ENCODE measurements at regions not wholly inside any gene's neighbourhood (a gene's known extent, or its start where the extent isn't known, plus 50 kb on each side); places are given as distances from the start of the nearest gene placed in this dataset.

DNA sequence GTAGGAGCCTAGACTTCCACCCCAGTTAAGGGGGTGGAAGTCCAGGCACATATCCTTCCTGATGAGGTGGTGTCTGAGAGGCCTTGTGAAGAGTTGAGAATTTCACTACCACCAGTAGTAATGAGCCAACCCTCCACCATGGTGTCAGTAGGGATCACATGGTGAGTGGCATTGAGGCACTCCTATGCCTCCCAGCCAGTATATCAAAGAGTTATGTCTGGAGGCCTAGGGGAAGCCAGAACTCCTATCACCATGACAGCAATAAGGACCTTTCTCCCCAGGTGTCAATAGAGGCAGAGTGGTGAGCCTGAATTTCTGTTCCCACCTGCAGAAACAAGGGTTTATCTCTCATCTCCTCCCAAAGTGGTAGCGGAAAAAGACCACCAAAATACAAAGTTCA is 106.6 kb upstream of the ADTRP start:
- TF ChIP-seq, protein P1, sequence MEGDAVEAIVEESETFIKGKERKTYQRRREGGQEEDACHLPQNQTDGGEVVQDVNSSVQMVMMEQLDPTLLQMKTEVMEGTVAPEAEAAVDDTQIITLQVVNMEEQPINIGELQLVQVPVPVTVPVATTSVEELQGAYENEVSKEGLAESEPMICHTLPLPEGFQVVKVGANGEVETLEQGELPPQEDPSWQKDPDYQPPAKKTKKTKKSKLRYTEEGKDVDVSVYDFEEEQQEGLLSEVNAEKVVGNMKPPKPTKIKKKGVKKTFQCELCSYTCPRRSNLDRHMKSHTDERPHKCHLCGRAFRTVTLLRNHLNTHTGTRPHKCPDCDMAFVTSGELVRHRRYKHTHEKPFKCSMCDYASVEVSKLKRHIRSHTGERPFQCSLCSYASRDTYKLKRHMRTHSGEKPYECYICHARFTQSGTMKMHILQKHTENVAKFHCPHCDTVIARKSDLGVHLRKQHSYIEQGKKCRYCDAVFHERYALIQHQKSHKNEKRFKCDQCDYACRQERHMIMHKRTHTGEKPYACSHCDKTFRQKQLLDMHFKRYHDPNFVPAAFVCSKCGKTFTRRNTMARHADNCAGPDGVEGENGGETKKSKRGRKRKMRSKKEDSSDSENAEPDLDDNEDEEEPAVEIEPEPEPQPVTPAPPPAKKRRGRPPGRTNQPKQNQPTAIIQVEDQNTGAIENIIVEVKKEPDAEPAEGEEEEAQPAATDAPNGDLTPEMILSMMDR (IDR thresholded peaks at IDR 0.05): no peak
- TF ChIP-seq POLR2A (IDR thresholded peaks at IDR 0.05): no peak

All from adrenal gland (tissue), 5 donors.